Gastroesophageal sphincter (tissue), 3 donors: ENCODE measurements at regions not wholly inside any gene's neighbourhood (a gene's known extent, or its start where the extent isn't known, plus 50 kb on each side); places are given as distances from the start of the nearest gene placed in this dataset.

Source experiments
- CTCF ChIP-seq, 4 experiments: fragments of 200-600 bp in 2 of 4; fragments of 450-650 bp in 2 of 4; sonication (generic) in 1 of 4; IDR thresholded peaks; one replicate each; pipeline ENCODE4 v1.5.1; 2017 to 2019; ENCODE audit warnings: antibody characterized with exemption in 4 of 4, mild to moderate bottlenecking in 2 of 4, moderate library complexity in 2 of 4
- POLR2AphosphoS5 ChIP-seq: sonication (generic); formaldehyde crosslinking; IDR thresholded peaks from one replicate; pipeline ENCODE4 v1.6.1; 2017; ENCODE audit warnings: antibody characterized with exemption

GRCh38 chr6:74941424-74941823 lies 264.4 kb downstream of the COL12A1 start:
- TF ChIP-seq CTCF (IDR thresholded peaks at IDR 0.05) (no peak), POLR2AphosphoS5 (no peak)
